ENCODE measurements at regions not wholly inside any gene's neighbourhood (a gene's known extent, or its start where the extent isn't known, plus 50 kb on each side); places are given as distances from the start of the nearest gene placed in this dataset.

DNA sequence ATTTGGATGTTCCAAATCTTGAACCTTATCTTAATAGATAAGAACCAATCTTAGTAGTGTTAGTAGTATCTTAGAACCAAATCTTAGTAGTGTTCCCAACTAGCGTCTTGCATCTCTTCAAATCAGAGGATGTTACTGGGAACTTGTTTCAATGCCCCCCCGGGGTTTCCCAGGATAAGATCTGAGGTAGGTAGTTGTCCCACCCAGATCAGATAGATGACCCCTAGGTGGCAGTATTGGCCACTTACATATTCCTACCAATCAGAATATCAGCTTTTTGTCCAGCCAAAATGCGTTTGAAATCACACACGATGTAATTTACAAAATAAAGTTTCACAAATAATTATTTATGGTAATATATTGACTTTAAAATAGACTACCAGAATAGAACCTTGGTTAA lies 314.8 kb downstream of the MBD2 start:
- Histone ChIP-seq H4K20me1 (ENCODE audit: insufficient read depth, low read length) (no peaks in the 10 kb centered on the region), H3K4me1 (ENCODE audit: insufficient read depth, low read length, poor library complexity, severe bottlenecking) (no peaks in the 10 kb centered on the region), H3K79me2 (ENCODE audit: insufficient read depth, low read depth, low read length) (no peaks in the 10 kb centered on the region), H3K27ac (ENCODE audit: low read depth, low read length, poor library complexity, severe bottlenecking) (no peak overlapping the region), H3K9me2 (ENCODE audit: insufficient read depth, low read length) (no peaks in the 10 kb centered on the region), H3K4me3 (ENCODE audit: low read depth, low read length, poor library complexity, severe bottlenecking) (no peak overlapping the region), H3K4me2 (ENCODE audit: low read length) (no peak overlapping the region), H2AFZ (ENCODE audit: low read length) (no peak overlapping the region), H3K36me3 (ENCODE audit: insufficient read depth, low read length) (no peaks in the 10 kb centered on the region), H3K9me3 (ENCODE audit: low read length) (no peaks in the 10 kb centered on the region)
- BruUV-seq (replicated peaks) = no TSS peak
- DNase-seq (ENCODE audit: low spot score) = peak; percentile 41
- ChIA-PET CTCF (ENCODE audit: unreplicated experiment) (no interaction called here), POLR2A (no interaction called here)
- intact Hi-C loops (cut with micrococcal nuclease; ENCODE audit: unreplicated experiment) = loop anchor here (5.0 kb wide), 1 partner anchor 208 kb away; no protein-coding TSS in a partner anchor
- TF ChIP-seq, protein P1, sequence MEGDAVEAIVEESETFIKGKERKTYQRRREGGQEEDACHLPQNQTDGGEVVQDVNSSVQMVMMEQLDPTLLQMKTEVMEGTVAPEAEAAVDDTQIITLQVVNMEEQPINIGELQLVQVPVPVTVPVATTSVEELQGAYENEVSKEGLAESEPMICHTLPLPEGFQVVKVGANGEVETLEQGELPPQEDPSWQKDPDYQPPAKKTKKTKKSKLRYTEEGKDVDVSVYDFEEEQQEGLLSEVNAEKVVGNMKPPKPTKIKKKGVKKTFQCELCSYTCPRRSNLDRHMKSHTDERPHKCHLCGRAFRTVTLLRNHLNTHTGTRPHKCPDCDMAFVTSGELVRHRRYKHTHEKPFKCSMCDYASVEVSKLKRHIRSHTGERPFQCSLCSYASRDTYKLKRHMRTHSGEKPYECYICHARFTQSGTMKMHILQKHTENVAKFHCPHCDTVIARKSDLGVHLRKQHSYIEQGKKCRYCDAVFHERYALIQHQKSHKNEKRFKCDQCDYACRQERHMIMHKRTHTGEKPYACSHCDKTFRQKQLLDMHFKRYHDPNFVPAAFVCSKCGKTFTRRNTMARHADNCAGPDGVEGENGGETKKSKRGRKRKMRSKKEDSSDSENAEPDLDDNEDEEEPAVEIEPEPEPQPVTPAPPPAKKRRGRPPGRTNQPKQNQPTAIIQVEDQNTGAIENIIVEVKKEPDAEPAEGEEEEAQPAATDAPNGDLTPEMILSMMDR (conservative IDR thresholded peaks at IDR 0.05; ENCODE audit: low read length) = peak; percentile 79
- no peak for TF ChIP-seq EZH2phosphoT487 (IDR thresholded peaks at IDR 0.05; ENCODE audit: borderline replicate concordance, low read depth, low read length)

DNA sequence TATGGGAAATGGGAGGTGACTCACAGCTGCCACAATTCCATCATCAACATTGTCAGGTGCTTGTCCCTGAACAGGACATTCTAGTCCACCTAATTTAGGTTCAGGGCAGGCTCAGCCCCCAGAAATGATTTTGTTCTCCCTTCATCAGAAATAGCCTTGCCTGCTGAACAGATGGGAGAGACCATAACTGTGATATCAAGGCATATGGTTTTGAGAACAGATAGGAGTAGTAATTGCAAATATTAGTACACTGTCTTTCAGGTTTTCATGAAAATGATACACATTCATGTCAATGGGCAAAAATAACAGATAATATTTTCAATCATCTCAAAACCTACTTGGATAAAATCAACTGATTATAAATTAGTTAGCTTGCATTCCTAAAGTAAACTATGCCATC lies 316.5 kb downstream of the MBD2 start:
- TF ChIP-seq EZH2phosphoT487 (IDR thresholded peaks at IDR 0.05; ENCODE audit: borderline replicate concordance, low read depth, low read length) = no peak
- TF ChIP-seq, protein P1 (conservative IDR thresholded peaks at IDR 0.05; ENCODE audit: low read length) = no peak
- H3K27ac ChIP-seq (ENCODE audit: low read depth, low read length, poor library complexity, severe bottlenecking) = no peak overlapping the region
- H3K79me2 ChIP-seq (ENCODE audit: insufficient read depth, low read depth, low read length) = no peaks in the 10 kb centered on the region
- no peak for DNase-seq (ENCODE audit: low spot score)
- ChIA-PET CTCF (ENCODE audit: unreplicated experiment) (no interaction called here), POLR2A (no interaction called here)
- no peaks in the 10 kb centered on the region for H3K9me3 ChIP-seq (ENCODE audit: low read length)
- H3K4me3 ChIP-seq (ENCODE audit: low read depth, low read length, poor library complexity, severe bottlenecking) = no peak overlapping the region
- H2AFZ ChIP-seq (ENCODE audit: low read length) = no peak overlapping the region
- BruUV-seq (replicated peaks) = no TSS peak
- no peaks in the 10 kb centered on the region for H3K36me3 ChIP-seq (ENCODE audit: insufficient read depth, low read length)
- H3K4me1 ChIP-seq (ENCODE audit: insufficient read depth, low read length, poor library complexity, severe bottlenecking) = no peaks in the 10 kb centered on the region
- H3K4me2 ChIP-seq (ENCODE audit: low read length) = no peak overlapping the region
- H4K20me1 ChIP-seq (ENCODE audit: insufficient read depth, low read length) = no peaks in the 10 kb centered on the region
- H3K9me2 ChIP-seq (ENCODE audit: insufficient read depth, low read length) = no peaks in the 10 kb centered on the region
- intact Hi-C loops (cut with micrococcal nuclease; ENCODE audit: unreplicated experiment) = no loop called here

DNA sequence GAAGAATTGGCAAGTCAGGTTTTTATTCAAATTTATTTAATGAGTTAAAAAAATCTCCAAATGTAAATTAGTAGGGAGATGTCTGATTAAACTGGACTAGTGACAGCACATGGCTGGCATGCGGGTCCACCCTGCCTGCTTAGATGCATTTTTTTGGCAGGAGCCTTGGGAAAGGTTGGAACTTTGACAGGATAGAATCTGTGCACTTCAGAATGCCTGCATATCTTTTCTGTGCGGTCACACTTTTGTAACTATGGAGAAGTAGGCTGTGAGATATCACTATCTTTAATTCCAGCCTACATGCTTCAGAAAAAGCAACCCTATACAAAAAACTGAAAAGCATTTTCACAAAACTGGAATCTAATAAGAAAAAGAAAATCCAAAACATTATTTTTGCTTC lies 317.8 kb downstream of the MBD2 start:
- Histone ChIP-seq H3K9me3 (ENCODE audit: low read length) (no peaks in the 10 kb centered on the region), H3K79me2 (ENCODE audit: insufficient read depth, low read depth, low read length) (no peaks in the 10 kb centered on the region), H3K4me1 (ENCODE audit: insufficient read depth, low read length, poor library complexity, severe bottlenecking) (no peaks in the 10 kb centered on the region), H3K4me2 (ENCODE audit: low read length) (no peak overlapping the region), H4K20me1 (ENCODE audit: insufficient read depth, low read length) (no peaks in the 10 kb centered on the region), H2AFZ (ENCODE audit: low read length) (no peak overlapping the region), H3K36me3 (ENCODE audit: insufficient read depth, low read length) (no peaks in the 10 kb centered on the region), H3K9me2 (ENCODE audit: insufficient read depth, low read length) (no peaks in the 10 kb centered on the region), H3K27ac (ENCODE audit: low read depth, low read length, poor library complexity, severe bottlenecking) (no peak overlapping the region), H3K4me3 (ENCODE audit: low read depth, low read length, poor library complexity, severe bottlenecking) (no peak overlapping the region)
- no peak for TF ChIP-seq EZH2phosphoT487 (IDR thresholded peaks at IDR 0.05; ENCODE audit: borderline replicate concordance, low read depth, low read length)
- TF ChIP-seq, protein P1 (conservative IDR thresholded peaks at IDR 0.05; ENCODE audit: low read length) = no peak
- POLR2A ChIA-PET = no interaction called here
- CTCF ChIA-PET (ENCODE audit: unreplicated experiment) = no interaction called here
- BruUV-seq (replicated peaks) = no TSS peak
- intact Hi-C loops (cut with micrococcal nuclease; ENCODE audit: unreplicated experiment) = no loop called here
- DNase-seq (ENCODE audit: low spot score) = no peak
